Parathyroid adenoma (tissue), 2 donors: ENCODE measurements at regions not wholly inside any gene's neighbourhood (a gene's known extent, or its start where the extent isn't known, plus 50 kb on each side); places are given as distances from the start of the nearest gene placed in this dataset.

ENCODE experiments used
- H2AFZ ChIP-seq: fragments of 300-600 bp; sonication (generic); one replicate; pipeline ENCODE4 v1.7.0; 2017; ENCODE audit warnings: antibody characterized with exemption, mild to moderate bottlenecking
- H3K27ac ChIP-seq: fragments of 300-600 bp; sonication (generic); one replicate; pipeline ENCODE4 v1.7.0; 2017
- H3K27me3 ChIP-seq: fragments of 300-600 bp; sonication (generic); one replicate; pipeline ENCODE4 v1.7.0; 2017; ENCODE audit warnings: low read length; ENCODE audit not compliant: control insufficient read depth, insufficient read depth
- H3K36me3 ChIP-seq: fragments of 300-600 bp; sonication (generic); one replicate; pipeline ENCODE4 v1.7.0; 2017; ENCODE audit warnings: low read length; ENCODE audit not compliant: control insufficient read depth, insufficient read depth
- H3K4me1 ChIP-seq: fragments of 300-600 bp; sonication (generic); one replicate; pipeline ENCODE4 v1.7.0; 2017; ENCODE audit warnings: control low read depth
- H3K4me2 ChIP-seq: fragments of 300-600 bp; sonication (generic); one replicate; pipeline ENCODE4 v1.7.0; 2017; ENCODE audit warnings: low read length
- H3K4me3 ChIP-seq: fragments of 300-600 bp; sonication (generic); one replicate; pipeline ENCODE4 v1.7.0; 2017; ENCODE audit warnings: low read depth, low read length
- H3K79me2 ChIP-seq: fragments of 300-600 bp; sonication (generic); one replicate; pipeline ENCODE4 v1.7.0; 2017; ENCODE audit warnings: control low read depth
- H3K9ac ChIP-seq: fragments of 300-600 bp; sonication (generic); one replicate; pipeline ENCODE4 v1.7.0; 2017; ENCODE audit warnings: mild to moderate bottlenecking
- H3K9me3 ChIP-seq: fragments of 300-600 bp; sonication (generic); one replicate; pipeline ENCODE4 v1.7.0; 2017; ENCODE audit warnings: low read length; ENCODE audit not compliant: control insufficient read depth
- TF ChIP-seq, protein P1 (sequence below): fragments of 300-600 bp; sonication (generic); IDR thresholded peaks from one replicate; pipeline ENCODE4 v1.7.0; 2017; ENCODE audit warnings: antibody characterized with exemption, mild to moderate bottlenecking
- donor health status: primary hyperparathyroidism.

GRCh38 chr6:71608646-71609045, 277.7 kb upstream of the RIMS1 start:
- Histone ChIP-seq H3K79me2 (no peaks in the 10 kb centered on the region), H3K4me1 (no peaks in the 10 kb centered on the region), H3K27me3 (no peaks in the 10 kb centered on the region), H2AFZ (no peak overlapping the region), H3K4me2 (no peak overlapping the region), H3K4me3 (no peak overlapping the region), H3K9me3 (no peaks in the 10 kb centered on the region), H3K36me3 (no peaks in the 10 kb centered on the region), H3K9ac (no peak overlapping the region), H3K27ac (no peak overlapping the region)
- TF ChIP-seq, protein P1, sequence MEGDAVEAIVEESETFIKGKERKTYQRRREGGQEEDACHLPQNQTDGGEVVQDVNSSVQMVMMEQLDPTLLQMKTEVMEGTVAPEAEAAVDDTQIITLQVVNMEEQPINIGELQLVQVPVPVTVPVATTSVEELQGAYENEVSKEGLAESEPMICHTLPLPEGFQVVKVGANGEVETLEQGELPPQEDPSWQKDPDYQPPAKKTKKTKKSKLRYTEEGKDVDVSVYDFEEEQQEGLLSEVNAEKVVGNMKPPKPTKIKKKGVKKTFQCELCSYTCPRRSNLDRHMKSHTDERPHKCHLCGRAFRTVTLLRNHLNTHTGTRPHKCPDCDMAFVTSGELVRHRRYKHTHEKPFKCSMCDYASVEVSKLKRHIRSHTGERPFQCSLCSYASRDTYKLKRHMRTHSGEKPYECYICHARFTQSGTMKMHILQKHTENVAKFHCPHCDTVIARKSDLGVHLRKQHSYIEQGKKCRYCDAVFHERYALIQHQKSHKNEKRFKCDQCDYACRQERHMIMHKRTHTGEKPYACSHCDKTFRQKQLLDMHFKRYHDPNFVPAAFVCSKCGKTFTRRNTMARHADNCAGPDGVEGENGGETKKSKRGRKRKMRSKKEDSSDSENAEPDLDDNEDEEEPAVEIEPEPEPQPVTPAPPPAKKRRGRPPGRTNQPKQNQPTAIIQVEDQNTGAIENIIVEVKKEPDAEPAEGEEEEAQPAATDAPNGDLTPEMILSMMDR, result no peak

- no peak overlapping the region for H3K4me3 ChIP-seq
These were observed 266.5 kb upstream of the RIMS1 start for GRCh38 chr6:71619836-71620235.

GRCh38 chr6:71621918-71622519, 264.3 kb upstream of the RIMS1 start:
- Histone ChIP-seq H3K4me2 (no peak overlapping the region), H2AFZ (no peak overlapping the region), H3K9me3 (no peaks in the 10 kb centered on the region), H3K9ac (no peak overlapping the region), H3K36me3 (no peaks in the 10 kb centered on the region), H3K4me1 (no peaks in the 10 kb centered on the region), H3K79me2 (no peaks in the 10 kb centered on the region), H3K4me3 (no peak overlapping the region), H3K27ac (no peak overlapping the region), H3K27me3 (no peaks in the 10 kb centered on the region)
- TF ChIP-seq, protein P1, result no peak

More at GRCh38 chr6:71619836-71620235, 266.5 kb upstream of the RIMS1 start:
- Histone ChIP-seq H3K79me2 (no peaks in the 10 kb centered on the region), H3K4me2 (no peak overlapping the region), H3K27ac (no peak overlapping the region), H3K36me3 (no peaks in the 10 kb centered on the region), H3K9me3 (no peaks in the 10 kb centered on the region), H2AFZ (no peak overlapping the region), H3K9ac (no peak overlapping the region), H3K27me3 (no peaks in the 10 kb centered on the region), H3K4me1 (no peaks in the 10 kb centered on the region)
- TF ChIP-seq, protein P1, result no peak

GRCh38 chr6:71642120-71642519, 244.2 kb upstream of the RIMS1 start:
- Histone ChIP-seq H3K27ac (no peak overlapping the region), H3K4me1 (no peaks in the 10 kb centered on the region), H3K4me3 (no peak overlapping the region), H3K79me2 (no peaks in the 10 kb centered on the region), H3K9me3 (no peaks in the 10 kb centered on the region), H3K36me3 (no peaks in the 10 kb centered on the region), H3K9ac (no peak overlapping the region), H3K27me3 (no peaks in the 10 kb centered on the region), H2AFZ (no peak overlapping the region), H3K4me2 (no peak overlapping the region)
- TF ChIP-seq, protein P1, result no peak

DNA sequence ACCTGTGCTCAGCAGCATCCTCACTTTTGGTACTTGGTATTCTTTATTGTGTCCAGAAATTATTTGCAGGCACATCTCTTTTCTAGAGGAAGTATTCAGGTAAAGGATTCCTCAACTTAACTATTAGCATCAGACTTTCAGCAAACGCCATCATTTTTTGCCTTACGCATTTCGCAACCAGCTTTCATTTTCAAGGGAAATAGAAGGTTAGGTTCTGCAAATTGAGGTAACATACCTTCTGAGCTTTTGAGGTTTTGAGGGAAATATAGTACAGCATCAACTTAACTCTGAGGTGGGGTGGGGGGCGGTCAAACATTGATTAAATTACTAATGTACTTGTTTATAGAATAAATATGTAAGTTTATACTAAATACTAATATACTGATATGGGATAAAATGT, 243.6 kb upstream of the RIMS1 start:
- H3K4me3 ChIP-seq, result no peak overlapping the region
- H3K27ac ChIP-seq, result no peak overlapping the region
- H3K9me3 ChIP-seq, result no peaks in the 10 kb centered on the region
- TF ChIP-seq, protein P1, result no peak
- H3K4me2 ChIP-seq, result no peak overlapping the region
- H3K79me2 ChIP-seq, result no peaks in the 10 kb centered on the region
- no peak overlapping the region for H3K9ac ChIP-seq
- H2AFZ ChIP-seq, result no peak overlapping the region
- no peaks in the 10 kb centered on the region for H3K4me1 ChIP-seq
- no peaks in the 10 kb centered on the region for H3K27me3 ChIP-seq
- H3K36me3 ChIP-seq, result no peaks in the 10 kb centered on the region
